Tibial artery (tissue), 4 donors: ENCODE measurements at regions not wholly inside any gene's neighbourhood (a gene's known extent, or its start where the extent isn't known, plus 50 kb on each side); places are given as distances from the start of the nearest gene placed in this dataset.

Experiments used
- DNase-seq, 2 donors: peaks; one replicate each; pipeline ENCODE4 v3.0.0-alpha.2; 2019
- H3K27ac ChIP-seq, 2 donors: fragments of 200-600 bp; sonication (generic) in 1 of 2; 1 replicate in 1 of 2; 2 replicates in 1 of 2; pipeline ENCODE4 v1.5.1; 2018 to 2019; ENCODE audit warnings: mild to moderate bottlenecking in 1 of 2
- H3K27me3 ChIP-seq, 2 donors: fragments of 200-600 bp; sonication (generic) in 1 of 2; one replicate each; pipeline versions ENCODE4 v1.5.1 to v1.6.0; 2016 to 2019
- H3K36me3 ChIP-seq, 3 donors: fragments of 200-600 bp; sonication (generic) in 2 of 3; one replicate each; pipeline ENCODE4 v1.5.1; 2016 to 2019; ENCODE audit warnings: mild to moderate bottlenecking in 2 of 3
- H3K4me1 ChIP-seq, 4 donors: fragments of 200-600 bp; sonication (generic) in 2 of 4; 1 replicate in 3 of 4; 2 replicates in 1 of 4; pipeline ENCODE4 v1.5.1; 2016 to 2019
- H3K4me3 ChIP-seq, 2 donors: fragments of 200-600 bp; sonication (generic) in 1 of 2; 1 replicate in 1 of 2; 2 replicates in 1 of 2; pipeline ENCODE4 v1.5.1; 2018 to 2019; ENCODE audit warnings: mild to moderate bottlenecking in 2 of 2
- H3K9me3 ChIP-seq, 3 donors: fragments of 200-600 bp; sonication (generic) in 1 of 3; one replicate each; pipeline ENCODE4 v1.5.1; 2016 to 2019
- intact Hi-C: fragments of 100-400 bp; cut with DNase I; formaldehyde crosslinking; loops from one replicate; pipeline ENCODE4 v1.15.0; 2023; ENCODE audit warnings: low total_unique reads
- TF ChIP-seq, protein P1 (sequence below), 2 experiments: fragments of 200-600 bp in 1 of 2; fragments of 450-650 bp in 1 of 2; IDR thresholded peaks; one replicate each; pipeline ENCODE4 v1.5.1; 2017 to 2019; ENCODE audit warnings: antibody characterized with exemption in 2 of 2, mild to moderate bottlenecking in 1 of 2, moderate library complexity in 1 of 2

DNA sequence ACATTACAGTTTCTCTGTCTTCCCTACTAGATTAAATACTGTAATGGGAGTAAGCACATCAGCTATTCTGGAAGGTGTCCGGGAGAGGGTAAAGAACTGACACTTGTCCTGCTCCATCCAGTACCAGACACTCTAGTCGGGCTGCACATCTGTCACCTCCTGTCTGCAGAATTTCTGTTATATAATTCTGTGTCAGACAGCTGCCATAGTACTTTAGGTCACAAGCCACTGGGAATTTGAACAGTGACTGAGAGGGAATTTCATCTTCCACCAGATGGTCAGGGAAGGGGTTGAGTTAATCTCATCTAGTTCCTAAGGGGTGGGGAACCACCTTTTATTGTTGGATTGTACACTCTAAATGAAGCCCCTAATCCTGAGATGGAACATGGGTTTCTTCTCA is 58.6 kb upstream of the NUDT7 start:
- no peak overlapping the region for H3K27ac ChIP-seq
- no peaks in the 10 kb centered on the region for H3K27me3 ChIP-seq
- DNase-seq: no peak
- H3K36me3 ChIP-seq: no peaks in the 10 kb centered on the region
- peaks cover 0 to 5% (median 0%) of the 10 kb centered on the region in 3 donors for H3K9me3 ChIP-seq
- intact Hi-C loops: loop anchor here (10.0 kb wide), 1 partner anchor 429 kb away; no protein-coding TSS in a partner anchor
- H3K4me1 ChIP-seq: peaks cover 0 to 5% (median 2%) of the 10 kb centered on the region in 4 donors
- TF ChIP-seq, protein P1, sequence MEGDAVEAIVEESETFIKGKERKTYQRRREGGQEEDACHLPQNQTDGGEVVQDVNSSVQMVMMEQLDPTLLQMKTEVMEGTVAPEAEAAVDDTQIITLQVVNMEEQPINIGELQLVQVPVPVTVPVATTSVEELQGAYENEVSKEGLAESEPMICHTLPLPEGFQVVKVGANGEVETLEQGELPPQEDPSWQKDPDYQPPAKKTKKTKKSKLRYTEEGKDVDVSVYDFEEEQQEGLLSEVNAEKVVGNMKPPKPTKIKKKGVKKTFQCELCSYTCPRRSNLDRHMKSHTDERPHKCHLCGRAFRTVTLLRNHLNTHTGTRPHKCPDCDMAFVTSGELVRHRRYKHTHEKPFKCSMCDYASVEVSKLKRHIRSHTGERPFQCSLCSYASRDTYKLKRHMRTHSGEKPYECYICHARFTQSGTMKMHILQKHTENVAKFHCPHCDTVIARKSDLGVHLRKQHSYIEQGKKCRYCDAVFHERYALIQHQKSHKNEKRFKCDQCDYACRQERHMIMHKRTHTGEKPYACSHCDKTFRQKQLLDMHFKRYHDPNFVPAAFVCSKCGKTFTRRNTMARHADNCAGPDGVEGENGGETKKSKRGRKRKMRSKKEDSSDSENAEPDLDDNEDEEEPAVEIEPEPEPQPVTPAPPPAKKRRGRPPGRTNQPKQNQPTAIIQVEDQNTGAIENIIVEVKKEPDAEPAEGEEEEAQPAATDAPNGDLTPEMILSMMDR (IDR thresholded peaks at IDR 0.05): no peak
- no peak overlapping the region for H3K4me3 ChIP-seq

DNA sequence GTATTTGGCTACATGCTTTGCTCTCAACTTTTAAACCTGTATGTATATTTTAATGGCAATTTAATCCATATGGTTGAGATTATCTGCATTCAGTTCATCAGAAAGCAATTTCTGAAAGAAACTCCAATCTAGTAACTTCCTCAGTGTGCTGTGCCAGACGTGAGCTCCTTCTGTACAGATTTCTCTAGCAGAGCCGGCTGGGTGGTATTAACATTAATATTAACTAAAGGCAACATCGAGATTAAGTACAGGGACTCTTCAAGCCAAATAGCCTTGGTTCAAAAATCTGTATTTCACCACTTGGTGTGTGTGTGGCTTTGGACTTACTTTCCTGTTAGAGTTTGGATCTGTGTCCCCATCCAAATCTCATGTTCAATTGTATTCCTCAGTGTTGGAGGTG is 55.5 kb upstream of the NUDT7 start:
- Histone ChIP-seq H3K4me1 (no peaks in the 10 kb centered on the region), H3K36me3 (no peaks in the 10 kb centered on the region), H3K4me3 (no peak overlapping the region), H3K27me3 (peaks cover 0 to 2% of the 10 kb centered on the region in 2 donors), H3K27ac (no peak overlapping the region), H3K9me3 (peaks cover 0 to 5% (median 0%) of the 10 kb centered on the region in 3 donors)
- no peak for DNase-seq
- TF ChIP-seq, protein P1 (IDR thresholded peaks at IDR 0.05): no peak
- intact Hi-C loops: loop anchor here (10.0 kb wide), 1 partner anchor 432 kb away; no protein-coding TSS in a partner anchor

DNA sequence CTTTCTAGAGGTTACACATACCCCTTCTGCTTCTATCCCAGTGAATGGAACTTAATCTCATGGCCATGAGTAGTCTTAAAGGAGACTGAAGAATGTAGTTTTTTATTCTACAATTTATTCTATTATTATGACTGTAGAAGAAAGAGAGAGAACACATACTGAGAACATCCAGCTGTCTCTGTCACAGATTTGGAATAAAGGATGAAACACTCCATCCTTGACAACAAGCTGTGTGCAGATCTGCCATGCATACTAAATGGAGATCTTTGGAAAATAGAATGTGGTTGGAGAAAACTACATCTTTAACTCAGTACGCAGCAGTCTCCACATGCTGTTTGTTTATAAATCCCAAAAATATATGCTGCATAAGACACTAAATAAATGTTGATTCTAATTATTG is 54.1 kb upstream of the NUDT7 start:
- Histone ChIP-seq H3K27ac (no peak overlapping the region), H3K36me3 (no peaks in the 10 kb centered on the region), H3K4me1 (no peaks in the 10 kb centered on the region), H3K4me3 (no peak overlapping the region), H3K9me3 (no peaks in the 10 kb centered on the region), H3K27me3 (peaks cover 0 to 2% of the 10 kb centered on the region in 2 donors)
- intact Hi-C loops: loop anchor here (10.0 kb wide), 1 partner anchor 433 kb away; no protein-coding TSS in a partner anchor
- TF ChIP-seq, protein P1 (IDR thresholded peaks at IDR 0.05): no peak
- DNase-seq: no peak

DNA sequence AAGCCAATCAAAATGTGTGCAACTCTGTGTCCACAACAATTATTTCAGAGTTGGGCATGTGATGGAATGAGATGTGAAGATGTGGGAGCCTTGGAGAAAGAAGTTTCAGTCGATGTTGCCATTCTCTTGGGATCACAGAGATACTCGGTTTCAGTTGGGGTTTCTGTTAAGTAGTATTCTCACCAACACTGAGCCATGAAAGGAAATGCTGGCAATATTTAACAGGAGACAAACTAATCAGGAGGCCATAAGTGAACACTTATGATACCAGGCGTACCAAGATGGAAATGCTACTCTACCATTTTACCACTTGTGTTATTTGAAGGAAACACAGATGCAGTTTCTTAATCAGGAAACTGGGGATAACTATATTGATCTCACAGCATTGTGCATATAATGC is 53.3 kb upstream of the NUDT7 start:
- no peaks in the 10 kb centered on the region for H3K9me3 ChIP-seq
- no peak for DNase-seq
- H3K27ac ChIP-seq: no peak overlapping the region
- H3K4me1 ChIP-seq: no peaks in the 10 kb centered on the region
- H3K27me3 ChIP-seq: peaks cover 0 to 2% of the 10 kb centered on the region in 2 donors
- H3K4me3 ChIP-seq: no peak overlapping the region
- intact Hi-C loops: loop anchor here (10.0 kb wide), 1 partner anchor 434 kb away; no protein-coding TSS in a partner anchor
- H3K36me3 ChIP-seq: no peaks in the 10 kb centered on the region
- TF ChIP-seq, protein P1 (IDR thresholded peaks at IDR 0.05): no peak
